ENCODE measurements at regions not wholly inside any gene's neighbourhood (a gene's known extent, or its start where the extent isn't known, plus 50 kb on each side); places are given as distances from the start of the nearest gene placed in this dataset.

GRCh38 chrX:148376342-148376741 lies 124.1 kb upstream of the AFF2 start:
- TF ChIP-seq POLR2A (IDR thresholded peaks at IDR 0.05; ENCODE audit: low read depth, low read length) (no peak), CTCF (IDR thresholded peaks at IDR 0.05; ENCODE audit: extremely low read depth in 1 of 2, insufficient read depth in 1 of 2, low read depth in 1 of 2, low read length in 2 of 2) (no peak)
- TF ChIP-seq, protein P1, sequence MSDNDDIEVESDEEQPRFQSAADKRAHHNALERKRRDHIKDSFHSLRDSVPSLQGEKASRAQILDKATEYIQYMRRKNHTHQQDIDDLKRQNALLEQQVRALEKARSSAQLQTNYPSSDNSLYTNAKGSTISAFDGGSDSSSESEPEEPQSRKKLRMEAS (IDR thresholded peaks at IDR 0.05; ENCODE audit: insufficient read depth, insufficient read length) = no peak

Measured in endothelial cell of umbilical vein (primary cell).